Neural crest cell (in vitro differentiated cells): ENCODE measurements at regions not wholly inside any gene's neighbourhood (a gene's known extent, or its start where the extent isn't known, plus 50 kb on each side); places are given as distances from the start of the nearest gene placed in this dataset.

ENCODE experiments used
- DNase-seq: peaks from one replicate; pipeline ENCODE4 v3.0.0; 2021; ENCODE audit warnings: low read depth, mixed read lengths, low spot score
- H3K27ac Mint-ChIP-seq: one replicate; pipeline ENCODE4 v1.8.0; 2021; ENCODE audit warnings: mild to moderate bottlenecking, mixed read lengths; ENCODE audit not compliant: unreplicated experiment
- H3K27me3 Mint-ChIP-seq: 2 replicates; pipeline ENCODE4 v1.8.0; 2021; ENCODE audit warnings: low read depth, mild to moderate bottlenecking, mixed read lengths
- H3K36me3 Mint-ChIP-seq: 2 replicates; pipeline ENCODE4 v1.8.0; 2021; ENCODE audit warnings: low read depth, mild to moderate bottlenecking, mixed read lengths
- H3K4me1 Mint-ChIP-seq: 2 replicates; pipeline ENCODE4 v1.8.0; 2021; ENCODE audit warnings: mixed read lengths
- H3K4me3 Mint-ChIP-seq: one replicate; pipeline ENCODE4 v1.8.0; 2021; ENCODE audit warnings: mild to moderate bottlenecking, mixed read lengths
- H3K9me3 Mint-ChIP-seq: 2 replicates; pipeline ENCODE4 v1.8.0; 2021; ENCODE audit warnings: mixed read lengths
- TF ChIP-seq, protein P1 (sequence below): fragments of 200-600 bp; sonication (generic); conservative IDR thresholded peaks from 2 replicates; pipeline ENCODE4 v1.5.0; 2021; ENCODE audit warnings: antibody characterized with exemption, mild to moderate bottlenecking

DNA sequence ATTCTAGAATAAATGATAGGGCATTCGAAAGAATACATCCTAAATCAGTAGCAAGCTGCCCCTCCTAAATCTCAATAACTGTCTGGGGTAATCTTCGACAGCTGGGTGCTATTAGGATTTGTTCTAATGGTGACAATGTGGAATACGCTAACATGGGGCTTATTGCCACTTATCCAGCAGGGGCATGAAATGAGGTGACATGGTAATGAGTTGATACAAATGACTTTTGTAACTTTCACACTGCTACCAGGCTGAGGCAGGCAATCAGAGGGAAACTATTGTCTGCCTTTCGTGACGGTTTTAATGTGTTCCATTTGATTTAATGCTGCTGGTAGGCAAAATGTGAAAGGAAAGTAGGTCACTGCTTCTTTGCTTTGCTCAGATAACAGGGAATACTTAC lies 1047.4 kb upstream of the PABPC4L start:
- Mint-ChIP-seq H3K27ac (no peak overlapping the region), H3K9me3 (no peaks in the 10 kb centered on the region), H3K27me3 (no peaks in the 10 kb centered on the region), H3K4me1 (peaks cover 4% of the 10 kb centered on the region), H3K36me3 (no peaks in the 10 kb centered on the region), H3K4me3 (no peak overlapping the region)
- TF ChIP-seq, protein P1, sequence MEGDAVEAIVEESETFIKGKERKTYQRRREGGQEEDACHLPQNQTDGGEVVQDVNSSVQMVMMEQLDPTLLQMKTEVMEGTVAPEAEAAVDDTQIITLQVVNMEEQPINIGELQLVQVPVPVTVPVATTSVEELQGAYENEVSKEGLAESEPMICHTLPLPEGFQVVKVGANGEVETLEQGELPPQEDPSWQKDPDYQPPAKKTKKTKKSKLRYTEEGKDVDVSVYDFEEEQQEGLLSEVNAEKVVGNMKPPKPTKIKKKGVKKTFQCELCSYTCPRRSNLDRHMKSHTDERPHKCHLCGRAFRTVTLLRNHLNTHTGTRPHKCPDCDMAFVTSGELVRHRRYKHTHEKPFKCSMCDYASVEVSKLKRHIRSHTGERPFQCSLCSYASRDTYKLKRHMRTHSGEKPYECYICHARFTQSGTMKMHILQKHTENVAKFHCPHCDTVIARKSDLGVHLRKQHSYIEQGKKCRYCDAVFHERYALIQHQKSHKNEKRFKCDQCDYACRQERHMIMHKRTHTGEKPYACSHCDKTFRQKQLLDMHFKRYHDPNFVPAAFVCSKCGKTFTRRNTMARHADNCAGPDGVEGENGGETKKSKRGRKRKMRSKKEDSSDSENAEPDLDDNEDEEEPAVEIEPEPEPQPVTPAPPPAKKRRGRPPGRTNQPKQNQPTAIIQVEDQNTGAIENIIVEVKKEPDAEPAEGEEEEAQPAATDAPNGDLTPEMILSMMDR = no peak
- no peak for DNase-seq

DNA sequence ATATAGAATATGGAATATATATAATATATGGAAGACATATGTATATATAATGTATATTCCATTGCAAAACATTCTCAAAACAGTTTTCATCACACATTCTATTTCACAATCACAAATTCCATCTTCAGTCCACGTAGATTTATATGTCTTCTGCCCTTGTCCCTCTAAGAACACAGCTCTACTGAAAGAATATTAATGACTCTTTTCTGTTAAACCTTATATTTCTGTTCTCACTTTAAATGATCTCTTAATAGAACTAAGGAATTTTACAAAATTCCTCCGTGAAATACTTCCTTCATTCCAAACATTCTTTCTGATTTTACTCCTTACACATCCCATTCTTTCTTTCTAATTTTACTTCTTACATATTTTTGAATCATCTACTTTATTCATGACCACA lies 1043.1 kb upstream of the PABPC4L start:
- H3K36me3 Mint-ChIP-seq = no peaks in the 10 kb centered on the region
- TF ChIP-seq, protein P1 = no peak
- no peaks in the 10 kb centered on the region for H3K27me3 Mint-ChIP-seq
- no peaks in the 10 kb centered on the region for H3K9me3 Mint-ChIP-seq
- no peak overlapping the region for H3K27ac Mint-ChIP-seq
- no peak overlapping the region for H3K4me3 Mint-ChIP-seq
- H3K4me1 Mint-ChIP-seq = peaks cover 4% of the 10 kb centered on the region
- no peak for DNase-seq

DNA sequence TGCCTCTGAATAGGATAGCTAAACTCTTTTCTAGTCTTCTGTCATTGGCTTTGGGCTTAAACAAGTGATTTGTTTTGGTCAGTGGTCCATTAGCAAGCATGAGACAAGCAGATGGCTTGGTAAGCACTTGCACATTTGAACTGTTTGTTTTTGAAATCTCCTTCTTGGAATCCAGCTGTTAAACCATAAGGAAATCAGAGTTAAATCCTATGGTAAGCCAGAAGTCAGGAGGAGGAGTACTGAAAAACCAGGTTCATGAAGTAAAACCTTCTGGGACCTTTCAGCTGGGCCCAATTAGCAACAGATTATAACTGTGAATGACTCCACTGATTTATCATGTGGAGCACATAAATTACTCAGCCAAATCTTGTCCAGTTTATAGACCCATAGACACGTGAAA lies 1042.5 kb upstream of the PABPC4L start:
- no peaks in the 10 kb centered on the region for H3K9me3 Mint-ChIP-seq
- DNase-seq = no peak
- H3K4me1 Mint-ChIP-seq = peaks cover 4% of the 10 kb centered on the region
- TF ChIP-seq, protein P1 = no peak
- H3K36me3 Mint-ChIP-seq = no peaks in the 10 kb centered on the region
- no peak overlapping the region for H3K27ac Mint-ChIP-seq
- no peaks in the 10 kb centered on the region for H3K27me3 Mint-ChIP-seq
- no peak overlapping the region for H3K4me3 Mint-ChIP-seq

DNA sequence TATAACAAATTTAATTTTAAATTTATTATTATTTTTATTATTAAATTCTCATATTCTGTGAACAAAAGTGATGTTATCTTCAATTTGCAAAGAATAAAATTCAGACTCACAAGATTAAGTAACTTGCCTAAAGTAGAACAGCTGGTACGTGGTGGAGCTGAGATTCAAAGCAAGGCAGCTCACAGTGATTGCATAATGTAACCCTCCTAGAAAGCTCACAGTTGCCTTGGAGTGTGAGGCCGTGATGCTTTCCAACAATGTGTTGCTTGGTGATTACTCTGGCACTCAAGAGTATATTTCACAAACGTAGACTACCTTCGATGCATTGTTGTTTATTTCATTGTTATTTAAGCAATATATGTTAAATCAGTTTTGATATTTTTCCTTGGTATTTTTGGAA lies 1039.2 kb upstream of the PABPC4L start:
- Mint-ChIP-seq H3K9me3 (no peaks in the 10 kb centered on the region), H3K4me3 (no peak overlapping the region), H3K27ac (no peak overlapping the region), H3K4me1 (peaks cover 4% of the 10 kb centered on the region), H3K36me3 (no peaks in the 10 kb centered on the region), H3K27me3 (no peaks in the 10 kb centered on the region)
- DNase-seq = no peak
- TF ChIP-seq, protein P1 = no peak

DNA sequence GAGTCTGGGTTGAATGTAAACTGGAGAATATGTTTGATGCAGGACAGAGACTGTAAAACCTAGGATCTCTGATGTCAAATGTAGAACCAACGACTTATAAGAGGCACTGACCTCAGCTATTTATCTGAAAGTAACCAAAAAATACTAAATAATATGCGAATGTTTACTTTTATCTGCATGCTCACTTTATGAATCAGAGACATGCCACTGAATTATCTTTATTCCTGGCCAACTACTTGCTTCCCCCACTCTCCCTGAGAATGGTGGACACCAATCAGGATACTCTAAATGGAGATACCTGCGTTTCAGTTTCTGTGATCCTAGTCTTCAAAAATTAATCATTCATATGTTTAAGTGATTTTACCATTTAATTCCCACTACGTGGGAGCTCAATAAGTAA lies 1038.4 kb upstream of the PABPC4L start:
- no peak overlapping the region for H3K27ac Mint-ChIP-seq
- no peaks in the 10 kb centered on the region for H3K9me3 Mint-ChIP-seq
- no peaks in the 10 kb centered on the region for H3K27me3 Mint-ChIP-seq
- no peak for DNase-seq
- no peaks in the 10 kb centered on the region for H3K36me3 Mint-ChIP-seq
- H3K4me1 Mint-ChIP-seq = peaks cover 4% of the 10 kb centered on the region
- TF ChIP-seq, protein P1 = no peak
- H3K4me3 Mint-ChIP-seq = no peak overlapping the region

DNA sequence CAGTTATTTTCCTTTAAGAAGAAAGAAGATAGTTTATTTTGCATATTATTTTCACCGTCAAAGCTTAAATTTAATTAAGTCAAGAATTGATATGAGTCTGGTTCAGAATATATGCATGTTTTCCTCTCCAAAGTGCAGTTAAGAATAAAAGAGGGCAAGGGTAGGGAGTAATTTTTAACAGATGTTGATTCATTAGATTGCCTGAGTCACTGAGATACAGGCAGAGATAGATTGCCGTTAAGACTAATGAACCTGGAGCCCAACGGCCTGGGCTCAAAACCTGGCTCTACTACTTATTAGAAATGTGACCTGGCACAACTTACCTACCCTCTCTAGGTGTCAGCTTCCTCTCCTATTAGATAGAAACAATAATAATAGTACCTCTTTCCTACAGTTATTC lies 1037.4 kb upstream of the PABPC4L start:
- TF ChIP-seq, protein P1 = no peak

More for the DNA sequence above, 1037.4 kb upstream of the PABPC4L start:
- Mint-ChIP-seq H3K36me3 (no peaks in the 10 kb centered on the region), H3K4me3 (no peak overlapping the region), H3K27me3 (no peaks in the 10 kb centered on the region), H3K9me3 (no peaks in the 10 kb centered on the region), H3K27ac (no peak overlapping the region), H3K4me1 (no peaks in the 10 kb centered on the region)
- no peak for DNase-seq
